NOMO-1 treated with dmso at 0.1 percent for 144 hours (cell line): ENCODE measurements at regions not wholly inside any gene's neighbourhood (a gene's known extent, or its start where the extent isn't known, plus 50 kb on each side); places are given as distances from the start of the nearest gene placed in this dataset.
"Not testable (repeated sequence)": the region's sequence is repeated elsewhere in the genome, so short reads cannot be mapped to it uniquely, and the experiment has no call there.

Experiments
- DNase-seq: peaks from one replicate; lab custom pipeline; 2025; ENCODE audit not compliant: unreplicated experiment; lab: John Stamatoyannopoulos, UW

DNA sequence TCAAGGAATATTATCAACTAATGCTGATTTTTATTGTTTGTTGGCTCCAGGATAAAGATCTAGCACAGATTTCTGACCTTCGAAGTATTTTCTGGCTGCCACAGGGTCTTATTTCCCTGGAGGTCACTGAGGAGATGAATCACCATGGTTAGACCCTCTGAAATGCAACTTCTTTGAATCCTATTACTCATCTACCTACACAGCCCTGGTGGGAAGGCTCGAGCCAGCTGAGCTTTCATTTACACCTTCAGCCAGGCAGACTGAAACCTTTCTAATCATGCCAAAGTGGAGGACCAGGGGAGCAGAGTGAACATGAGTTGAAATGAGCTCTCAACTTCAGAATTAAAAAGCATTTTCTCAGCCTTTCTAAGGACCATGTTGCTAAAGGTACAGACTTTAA lies 130.5 kb downstream of the SMIM20 start:
- DNase-seq, result no peak

DNA sequence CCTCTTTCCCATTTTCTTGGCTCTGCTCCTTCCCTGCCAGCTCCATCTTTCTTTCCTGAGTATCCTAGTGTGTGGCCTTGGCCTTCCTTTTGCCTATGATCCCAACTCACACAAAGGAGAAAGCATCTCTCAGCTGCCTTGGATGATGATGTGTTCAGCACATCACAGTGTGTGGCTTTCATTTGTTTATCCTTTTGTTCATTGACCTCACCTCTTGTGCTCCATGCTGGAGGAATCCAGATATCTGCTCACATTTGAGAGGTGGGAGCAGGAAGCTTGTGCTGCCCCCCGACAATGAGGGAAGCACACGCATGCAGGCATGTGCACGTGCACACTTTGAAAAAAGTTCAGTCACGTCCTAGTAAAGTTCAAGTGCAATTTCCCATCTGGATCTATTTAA lies 131.0 kb downstream of the SMIM20 start:
- DNase-seq, result no peak

DNA sequence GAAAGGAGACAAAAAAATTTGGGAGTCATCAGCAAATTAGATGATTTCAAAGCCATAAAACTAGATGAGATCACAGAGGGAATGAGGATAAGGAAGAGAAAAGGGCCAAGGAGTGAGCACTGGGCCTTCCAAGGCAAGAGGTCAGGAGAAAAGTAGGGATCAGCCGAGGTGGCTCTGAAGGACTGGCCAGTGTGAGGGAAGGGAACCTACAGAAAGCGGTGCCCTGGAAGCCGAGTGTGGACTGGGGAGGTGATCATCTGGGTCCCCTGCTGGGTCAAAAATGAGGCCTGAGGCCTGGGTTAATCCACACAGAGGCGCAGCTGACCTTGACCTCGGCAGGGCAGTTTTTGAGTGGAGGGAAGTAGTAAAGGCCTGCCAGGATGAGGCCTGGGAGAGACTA lies 133.8 kb downstream of the SMIM20 start:
- DNase-seq, result no peak

DNA sequence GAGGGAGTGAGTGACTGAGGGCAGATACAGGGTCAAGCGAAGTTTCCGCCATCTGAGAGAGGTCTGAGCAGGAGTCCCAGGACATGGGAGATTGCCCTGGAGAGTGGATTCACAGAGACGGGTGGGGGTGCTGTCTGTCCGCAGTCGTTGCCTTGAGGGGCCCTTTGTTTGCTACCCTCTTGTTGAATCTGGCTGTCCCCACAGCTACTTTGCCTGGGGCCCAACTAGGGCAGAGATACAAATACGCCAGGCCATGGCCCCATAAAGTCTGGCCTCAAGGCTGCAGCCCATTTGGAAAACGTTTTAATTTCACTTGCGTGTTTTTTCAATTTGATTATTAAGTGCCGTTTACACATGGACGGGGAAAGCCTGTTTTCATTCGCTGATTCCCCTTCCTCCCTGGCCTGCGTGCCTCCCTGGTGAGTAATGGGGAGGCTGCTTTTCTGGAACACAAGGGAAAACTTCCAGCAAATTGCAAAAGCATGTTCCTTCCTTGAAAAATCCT lies 134.4 kb downstream of the SMIM20 start:
- no peak for DNase-seq

DNA sequence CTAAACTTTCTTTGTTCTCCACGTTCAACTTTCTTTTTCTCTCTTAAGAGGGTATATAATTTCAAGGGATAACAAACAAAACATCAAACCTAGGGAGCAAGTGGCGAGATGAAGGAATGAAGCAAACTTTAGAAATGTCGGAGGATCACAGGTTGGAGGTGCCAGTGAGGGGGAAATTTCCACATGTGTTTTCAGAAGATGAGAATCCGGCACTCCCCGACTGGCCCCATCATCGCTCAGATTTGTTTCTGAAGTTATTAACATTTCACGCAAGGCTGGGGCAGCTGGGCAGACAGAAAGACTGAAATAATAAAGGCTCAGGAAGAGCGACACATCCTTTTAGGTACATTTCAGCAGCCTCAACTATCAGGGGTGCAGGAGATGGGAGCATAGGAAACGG lies 134.9 kb downstream of the SMIM20 start:
- DNase-seq, result no peak

DNA sequence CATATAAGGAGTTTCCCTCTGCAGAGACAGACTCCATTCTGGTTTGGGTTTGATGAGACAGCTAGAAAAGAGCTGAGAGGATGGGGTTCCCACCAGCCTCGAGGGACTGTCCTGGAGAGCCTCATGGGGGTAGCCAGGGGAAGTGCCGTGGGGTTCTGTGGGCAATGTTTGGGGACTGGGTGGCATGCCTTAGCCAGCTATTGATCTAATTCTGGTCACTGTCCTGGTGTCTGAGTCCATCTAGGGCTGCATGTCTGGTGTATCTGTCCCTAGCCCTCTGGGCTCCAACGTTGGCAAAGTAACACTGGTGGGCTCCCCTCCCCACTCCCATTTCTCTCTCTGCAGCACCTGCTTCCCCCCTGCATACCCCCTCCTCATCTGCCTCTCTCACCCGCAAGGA lies 135.4 kb downstream of the SMIM20 start:
- DNase-seq, result no peak

DNA sequence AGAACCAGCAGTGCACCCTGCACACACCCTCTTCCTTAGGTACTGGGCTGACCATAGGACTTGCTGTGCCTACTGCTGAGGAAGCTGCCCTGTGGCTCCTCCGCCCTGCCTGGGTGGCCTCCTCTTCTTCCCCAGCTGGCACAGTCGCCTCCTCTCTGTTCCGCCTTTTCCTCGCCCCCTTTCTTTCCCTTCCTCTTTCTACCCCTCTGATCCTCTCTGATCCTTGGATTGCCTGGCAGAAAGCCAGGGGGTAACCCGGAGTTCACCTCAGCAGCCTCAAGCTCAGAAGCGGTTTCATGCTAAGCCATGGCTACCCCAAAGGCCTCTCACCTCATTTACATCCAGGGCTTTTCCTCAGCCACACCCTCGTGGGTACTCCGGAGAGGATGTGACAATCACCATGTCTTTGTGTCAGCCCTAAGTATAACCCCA lies 136.2 kb downstream of the SMIM20 start:
- peak; percentile 18 for DNase-seq

DNA sequence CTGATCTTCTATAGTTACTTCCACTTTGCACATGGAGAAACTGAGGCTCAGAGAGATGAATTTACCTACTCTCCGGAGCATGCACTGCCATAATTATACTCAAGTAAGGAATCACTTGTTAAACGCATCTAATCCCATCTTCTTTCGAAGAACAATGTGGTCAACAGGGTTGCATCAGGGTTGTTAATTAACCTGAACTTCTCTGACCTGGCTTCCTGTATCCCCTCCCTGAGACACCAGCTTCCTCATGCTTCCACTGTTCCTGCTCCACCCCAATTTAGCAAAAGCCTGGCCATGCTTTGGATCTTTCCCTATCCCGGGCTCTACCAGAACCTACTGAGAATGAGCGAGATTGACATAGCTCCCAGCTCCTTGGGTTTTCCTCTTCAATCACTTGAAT lies 136.7 kb downstream of the SMIM20 start:
- no peak for DNase-seq

DNA sequence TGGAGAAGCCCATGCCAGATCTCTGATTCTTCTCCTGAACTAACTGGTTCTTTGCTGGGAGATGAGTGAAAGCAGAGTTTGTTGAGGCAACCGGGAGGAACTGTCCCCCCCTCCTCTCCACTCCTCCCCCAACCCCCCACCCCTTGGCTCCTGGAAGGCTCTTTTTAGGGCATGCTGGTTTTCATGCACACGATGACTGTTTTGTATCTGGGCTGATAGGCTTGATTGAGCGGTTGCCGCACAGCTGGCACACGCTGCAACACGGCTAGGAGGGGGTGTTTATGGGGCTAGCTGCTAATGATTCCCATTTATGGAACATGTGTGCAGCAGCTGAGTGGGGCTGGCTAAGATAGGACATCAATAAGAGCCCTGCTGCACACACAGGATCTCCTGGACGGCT lies 137.2 kb downstream of the SMIM20 start:
- no peak for DNase-seq

DNA sequence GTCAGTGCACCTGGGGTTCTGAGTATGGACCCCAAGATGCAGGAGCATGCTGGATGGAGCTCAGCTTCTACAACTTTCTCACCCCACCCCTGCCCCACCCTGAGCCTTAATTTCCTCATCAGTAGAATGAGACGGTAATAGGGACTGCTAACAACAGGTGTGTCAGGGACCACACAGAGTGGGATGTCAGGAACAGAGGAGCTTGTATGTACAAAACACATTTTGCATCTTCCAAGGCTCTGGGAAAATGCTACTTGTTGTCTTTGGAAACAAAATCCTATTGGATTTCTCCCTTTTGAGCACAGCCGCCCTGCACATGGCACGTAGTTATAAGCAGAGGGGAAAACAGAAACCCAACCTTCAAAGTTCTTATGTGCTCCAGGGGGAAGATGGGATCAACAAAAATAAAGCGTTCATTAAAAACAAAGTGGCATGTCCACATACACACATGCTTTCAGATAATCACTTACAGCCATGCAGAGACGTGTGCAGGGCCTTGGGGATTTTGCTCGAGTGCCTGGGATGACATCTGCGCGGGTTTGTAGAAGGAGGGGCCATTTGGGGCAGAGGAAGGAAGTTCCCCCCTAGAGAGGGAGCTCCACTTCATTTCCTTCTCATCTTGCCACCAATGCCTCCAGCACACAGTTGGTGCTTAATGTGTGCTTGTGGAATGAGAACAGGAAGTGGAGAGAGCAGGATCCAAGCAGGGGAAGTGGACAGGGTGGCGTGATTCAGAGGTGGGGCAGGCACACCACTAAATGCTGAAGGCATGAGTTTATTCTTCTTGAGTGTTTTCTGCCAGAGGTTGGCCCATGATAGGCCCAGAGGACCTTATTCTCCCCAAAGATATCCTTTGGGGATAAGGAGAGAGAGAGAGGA lies 138.9 kb downstream of the SMIM20 start:
- DNase-seq, result no peak

DNA sequence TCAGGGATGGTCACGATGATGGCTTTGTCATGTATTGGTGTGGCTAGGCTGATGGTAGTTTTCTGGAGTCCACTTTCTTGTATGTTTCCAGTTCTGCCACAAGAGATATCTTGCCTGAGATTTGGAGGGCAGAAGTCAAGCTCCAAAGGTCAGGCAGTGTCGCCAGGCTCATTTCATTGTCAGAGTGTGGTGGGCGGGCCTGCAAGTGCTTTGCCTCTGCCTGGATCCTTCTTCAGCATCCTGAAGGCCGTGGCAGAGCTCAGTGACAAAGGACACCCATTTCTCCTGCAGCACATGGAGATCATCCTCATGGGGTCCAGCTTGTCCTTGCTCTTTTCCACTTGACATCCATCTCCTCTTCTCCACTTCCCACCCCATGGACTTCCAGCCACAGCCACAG lies 139.7 kb downstream of the SMIM20 start:
- no peak for DNase-seq

DNA sequence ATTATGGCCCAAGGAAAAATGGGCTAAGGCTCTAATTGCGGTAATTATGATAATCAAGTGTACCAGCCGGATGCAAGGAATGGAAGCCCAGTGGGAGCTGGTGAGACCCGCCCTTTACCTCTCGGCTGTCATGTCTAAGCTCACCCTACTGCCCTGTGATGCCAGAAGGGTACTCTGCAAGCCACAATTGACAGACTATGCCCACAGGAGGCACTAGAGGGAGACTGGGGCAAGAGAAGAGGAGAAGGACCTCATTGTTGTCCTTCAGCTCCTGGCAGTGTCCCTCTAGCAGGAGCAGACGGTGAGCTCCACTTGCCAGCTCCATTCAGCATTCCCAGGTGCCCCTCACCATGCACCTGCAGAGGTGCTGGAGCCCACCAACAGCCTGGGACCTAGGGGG lies 141.8 kb downstream of the SMIM20 start:
- no peak for DNase-seq

DNA sequence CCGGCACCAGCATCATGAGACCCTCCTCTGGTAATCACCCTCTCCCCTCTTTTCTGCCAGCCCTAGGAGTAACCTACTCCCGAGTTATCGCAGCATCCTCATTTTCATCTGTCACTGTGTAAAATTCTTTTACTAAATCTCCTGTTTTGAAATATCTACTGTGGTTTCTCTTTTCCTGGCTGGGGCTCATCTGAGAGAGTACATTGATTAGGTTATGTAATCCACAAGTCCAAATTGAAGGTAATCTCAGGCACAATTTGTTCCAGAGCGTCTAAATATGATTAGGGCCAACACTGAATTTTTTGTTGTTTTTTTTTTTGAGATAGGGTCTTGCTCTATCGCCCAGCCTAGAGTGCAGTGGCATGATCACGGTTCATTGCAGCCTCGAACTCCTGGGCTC lies 142.4 kb downstream of the SMIM20 start:
- no peak for DNase-seq

DNA sequence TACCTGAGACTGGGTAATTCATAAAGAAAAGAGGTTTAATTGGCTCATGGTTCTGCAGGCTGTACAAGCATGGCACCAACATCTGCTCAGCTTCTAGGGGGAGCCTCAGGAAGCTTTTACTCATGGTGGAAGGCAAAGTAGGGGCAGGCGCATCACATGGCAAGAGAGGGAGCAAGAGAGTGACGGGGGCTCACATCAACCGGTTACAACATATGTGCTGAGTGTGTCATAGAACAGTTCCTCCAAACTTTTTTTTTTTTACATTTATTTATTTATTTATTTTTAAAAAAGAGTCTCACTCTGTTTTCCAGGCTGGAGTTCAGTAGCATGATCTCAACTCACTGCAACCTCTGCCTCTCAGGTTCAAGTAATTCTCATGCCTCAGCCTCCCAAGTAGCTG lies 143.8 kb downstream of the SMIM20 start:
- DNase-seq, result not testable (repeated sequence)

DNA sequence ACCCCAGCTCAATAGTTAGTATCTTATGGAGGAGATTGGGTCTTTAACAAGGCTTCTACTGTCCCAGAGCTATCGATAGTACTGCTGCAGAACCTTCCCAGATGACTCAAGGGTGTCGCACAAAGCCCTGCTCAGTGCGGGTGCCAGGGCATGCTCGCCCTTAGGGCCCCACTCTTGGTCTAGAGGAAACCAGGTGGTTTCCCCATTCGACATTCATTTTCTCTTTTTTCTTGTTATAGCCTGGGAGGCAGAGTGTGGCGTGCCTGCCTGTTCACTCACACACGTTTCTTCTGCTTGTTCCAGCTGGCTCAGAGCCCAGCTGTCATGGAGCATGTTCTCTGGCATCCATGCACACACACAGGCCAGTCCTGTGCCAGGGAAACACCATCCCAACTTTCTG lies 144.5 kb downstream of the SMIM20 start:
- no peak for DNase-seq

DNA sequence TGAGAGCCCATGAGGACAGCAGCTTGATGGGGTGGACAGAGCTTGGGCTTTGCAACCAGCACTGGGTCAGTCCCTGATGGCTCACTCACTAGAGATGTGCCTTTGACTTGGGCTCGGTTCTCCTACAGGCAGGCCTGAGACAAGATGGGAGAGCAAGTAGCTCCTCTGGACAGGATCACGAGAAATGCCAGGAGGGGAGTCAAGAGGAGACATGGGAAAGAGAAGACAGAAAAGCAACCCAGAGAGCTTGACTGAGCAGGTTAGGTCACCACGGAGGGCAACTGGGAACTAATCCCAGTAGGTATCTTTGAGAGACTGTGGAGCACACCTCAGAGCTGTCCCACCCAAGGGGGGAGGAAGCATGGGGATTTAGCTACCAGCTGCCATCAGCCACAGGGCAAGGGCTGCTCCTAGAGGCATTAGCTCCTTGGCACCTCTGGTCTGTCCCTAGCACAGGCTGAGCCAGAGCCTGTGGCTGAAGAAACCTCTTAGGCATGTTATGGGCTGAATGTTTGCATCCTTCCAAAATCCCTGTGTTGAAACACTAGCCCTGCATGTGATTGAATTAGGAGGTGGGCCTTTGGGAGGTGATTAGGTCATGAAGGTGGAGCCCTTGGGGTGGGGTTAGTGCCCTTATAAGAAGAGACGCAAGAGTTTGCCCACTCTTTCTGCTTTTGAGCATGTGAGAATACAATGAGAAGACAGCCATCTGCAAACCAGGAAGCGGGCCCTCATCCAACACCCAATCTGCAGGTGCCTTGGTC lies 145.6 kb downstream of the SMIM20 start:
- DNase-seq, result no peak

DNA sequence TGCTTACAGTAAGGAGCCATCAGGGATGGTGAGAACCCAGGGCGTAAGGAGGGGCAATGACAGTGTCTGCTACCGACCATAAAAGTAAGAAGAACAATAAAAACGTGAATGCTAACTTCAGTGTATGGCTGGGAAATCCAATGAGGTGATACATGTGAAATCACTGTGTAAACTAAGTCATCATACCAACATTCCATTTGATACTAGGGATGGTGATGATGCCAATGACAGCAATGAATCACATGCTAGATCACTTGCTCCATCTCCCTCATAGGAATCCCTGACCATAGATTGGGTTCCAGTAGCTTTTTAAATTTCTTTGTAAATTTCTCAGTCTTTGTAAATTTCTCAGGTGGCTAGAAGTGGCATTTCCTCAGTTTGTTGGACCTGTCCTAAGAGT lies 146.3 kb downstream of the SMIM20 start:
- DNase-seq, result no peak

DNA sequence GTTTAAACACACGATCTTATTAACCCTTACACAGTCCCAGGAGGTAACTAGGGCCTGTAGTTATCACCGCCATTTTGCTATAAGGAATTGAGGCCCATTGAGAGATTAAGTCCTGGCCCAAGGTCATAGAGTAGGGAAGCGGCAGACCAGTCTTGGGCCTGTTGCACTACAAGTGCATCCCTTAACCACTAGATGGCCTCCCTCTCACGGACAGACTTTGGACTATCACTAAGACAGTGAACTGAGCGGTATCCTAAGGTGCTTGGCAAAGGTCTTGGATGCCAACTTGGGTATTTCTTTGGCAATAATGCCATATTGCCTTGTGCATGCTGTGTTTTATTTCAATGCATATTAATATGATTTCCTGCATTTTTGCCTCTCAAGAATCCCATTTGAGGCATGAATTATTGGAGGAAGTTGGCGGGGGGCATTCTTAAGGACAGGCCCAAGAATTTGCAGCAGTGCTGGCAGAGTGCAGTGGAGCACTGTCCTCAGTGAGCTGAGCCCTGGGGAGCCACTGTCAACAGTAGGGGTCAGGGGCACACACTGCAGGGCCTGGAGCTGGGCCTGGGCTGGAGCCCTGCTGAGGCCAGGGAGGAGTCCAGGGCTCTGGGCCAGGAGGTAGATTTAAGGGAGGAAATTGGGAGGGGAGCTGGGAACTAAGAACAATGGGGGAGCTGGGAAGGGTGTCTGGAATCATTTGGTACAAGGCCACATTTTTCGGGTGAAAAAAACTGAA lies 147.4 kb downstream of the SMIM20 start:
- DNase-seq, result peak; percentile 37

DNA sequence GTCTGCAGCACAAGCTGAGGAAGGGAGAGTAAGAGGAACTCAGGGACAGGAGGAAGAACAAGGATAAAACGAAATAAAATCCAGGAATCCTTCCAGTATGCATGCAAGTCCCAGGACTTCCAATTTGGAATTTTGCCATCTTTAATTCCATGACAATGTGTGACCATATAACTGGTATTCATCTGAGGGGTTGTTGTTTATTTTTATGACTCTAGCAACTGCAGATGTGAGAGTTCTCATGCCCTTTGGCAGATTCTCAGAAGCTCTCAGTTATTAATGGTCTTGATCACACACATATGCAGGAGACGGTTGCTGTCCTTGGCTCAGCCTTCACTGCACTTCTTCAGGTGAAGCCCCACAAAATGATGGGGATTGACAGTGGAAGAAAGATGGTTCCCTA lies 148.2 kb downstream of the SMIM20 start:
- DNase-seq, result no peak

DNA sequence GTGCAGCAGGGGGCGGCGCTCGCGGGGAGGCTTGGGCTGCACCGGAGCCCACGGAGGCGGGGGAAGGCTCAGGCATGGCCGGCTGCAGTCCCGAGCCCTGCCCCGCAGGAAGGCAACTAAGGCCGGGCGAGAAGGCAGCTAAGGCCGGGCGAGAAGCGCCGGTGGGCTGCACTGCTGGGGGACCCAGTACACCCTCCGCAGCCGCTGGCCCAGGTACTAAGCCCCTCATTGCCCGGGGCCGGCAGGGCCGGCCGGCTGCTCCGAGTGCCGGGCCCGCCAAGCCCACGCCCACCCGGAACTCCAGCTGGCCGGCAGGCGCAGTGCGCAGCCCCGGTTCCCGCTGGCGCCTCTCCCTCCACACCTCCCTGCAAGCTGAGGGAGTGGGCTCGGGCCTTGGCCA lies 150.0 kb downstream of the SMIM20 start:
- DNase-seq, result not testable (repeated sequence)

DNA sequence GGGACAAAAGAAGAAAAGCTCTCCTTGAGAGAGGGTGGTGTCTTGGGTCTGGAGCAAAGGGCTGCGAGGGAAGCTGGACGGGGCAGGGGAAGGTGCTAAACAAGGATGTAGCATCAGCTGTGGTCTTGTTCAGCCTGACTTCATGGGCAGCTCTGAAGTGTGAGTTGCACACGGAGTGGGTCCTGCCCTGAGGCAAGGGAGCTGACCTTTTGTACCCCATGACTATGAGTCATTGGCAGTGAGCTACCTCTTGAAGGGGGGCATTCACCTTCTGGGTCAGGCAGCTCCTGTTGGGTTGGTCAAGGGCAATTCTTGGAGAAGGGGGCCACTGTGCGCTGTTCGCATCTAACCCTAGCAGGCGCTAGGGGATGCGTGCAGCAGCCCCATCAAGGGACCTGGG lies 151.8 kb downstream of the SMIM20 start:
- no peak for DNase-seq

DNA sequence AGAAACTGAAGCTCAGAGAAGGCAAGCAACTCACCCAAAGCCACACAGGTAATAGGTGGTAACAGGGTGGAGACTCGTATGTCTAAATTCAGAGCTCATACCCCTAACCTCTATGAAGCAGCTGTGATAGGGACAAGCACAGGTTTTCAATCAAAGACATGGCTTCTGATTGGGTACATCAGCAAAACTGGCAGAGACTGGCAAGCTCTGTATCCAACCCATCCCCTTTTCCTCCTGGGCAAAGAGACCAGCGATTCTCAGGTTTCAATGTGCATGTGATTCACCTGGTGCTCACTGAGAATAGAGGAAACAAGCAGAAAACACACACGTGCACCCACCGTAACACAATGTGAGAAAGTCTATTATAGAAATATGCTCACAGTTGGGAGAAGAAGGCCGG lies 153.0 kb downstream of the SMIM20 start:
- DNase-seq, result no peak
